Superior temporal gyrus (tissue), 1 donor: ENCODE measurements at regions not wholly inside any gene's neighbourhood (a gene's known extent, or its start where the extent isn't known, plus 50 kb on each side); places are given as distances from the start of the nearest gene placed in this dataset.

ENCODE experiments used
- DNase-seq: peaks from one replicate; pipeline ENCODE4 v3.0.0-alpha.2; 2016; ENCODE audit errors: extremely low spot score

DNA sequence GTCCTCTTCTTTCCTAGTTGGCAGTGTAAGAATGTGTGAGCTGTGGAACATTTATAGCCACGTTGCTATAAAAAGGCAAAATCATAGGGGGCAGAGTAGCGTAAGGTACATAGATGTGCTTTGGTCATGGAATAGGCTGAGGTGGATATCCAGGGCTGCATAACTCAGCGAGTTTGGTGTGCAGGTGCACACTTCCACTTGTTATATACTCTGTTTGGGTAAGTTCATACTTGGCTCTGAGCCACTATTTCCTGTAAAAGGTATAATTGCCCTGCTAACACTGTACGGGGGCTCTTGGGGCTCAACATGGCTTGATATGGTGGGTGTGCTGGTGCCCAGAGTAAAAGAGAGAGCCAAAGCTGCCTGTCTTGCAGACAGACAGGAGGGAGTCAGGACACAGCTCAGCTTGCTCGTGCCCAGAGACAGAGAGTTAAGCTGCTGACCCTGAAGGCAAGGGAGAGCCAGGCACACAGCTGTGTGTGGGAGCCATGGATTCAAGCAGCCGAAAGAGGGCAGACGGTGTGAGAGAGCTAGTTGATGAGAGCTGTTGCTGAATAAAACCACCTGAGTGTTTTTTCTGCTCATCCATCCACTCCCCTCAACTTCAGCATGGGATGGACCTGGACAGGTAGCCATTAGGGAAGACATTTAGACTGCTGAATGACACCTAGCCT, 126.7 kb downstream of the DKK1 start:
- DNase-seq = no peak

DNA sequence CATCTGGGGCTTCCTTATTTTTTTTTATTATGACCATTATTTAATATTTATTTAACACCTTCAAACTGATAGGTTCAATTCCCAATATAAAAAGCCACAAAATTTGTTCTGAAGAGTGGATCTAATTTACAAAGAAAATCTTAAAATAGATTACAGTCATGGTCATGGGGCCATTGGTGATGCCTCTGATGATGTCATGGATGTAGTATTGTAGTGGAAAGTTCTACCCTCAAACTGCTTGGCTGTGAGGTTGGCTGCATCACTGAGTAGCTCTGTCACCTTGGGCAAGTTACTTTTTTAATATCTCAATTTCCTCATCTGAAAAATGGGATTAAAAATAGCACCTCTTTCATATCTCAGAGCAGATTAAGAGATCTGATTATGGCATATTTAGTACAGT, 128.5 kb downstream of the DKK1 start:
- no peak for DNase-seq

DNA sequence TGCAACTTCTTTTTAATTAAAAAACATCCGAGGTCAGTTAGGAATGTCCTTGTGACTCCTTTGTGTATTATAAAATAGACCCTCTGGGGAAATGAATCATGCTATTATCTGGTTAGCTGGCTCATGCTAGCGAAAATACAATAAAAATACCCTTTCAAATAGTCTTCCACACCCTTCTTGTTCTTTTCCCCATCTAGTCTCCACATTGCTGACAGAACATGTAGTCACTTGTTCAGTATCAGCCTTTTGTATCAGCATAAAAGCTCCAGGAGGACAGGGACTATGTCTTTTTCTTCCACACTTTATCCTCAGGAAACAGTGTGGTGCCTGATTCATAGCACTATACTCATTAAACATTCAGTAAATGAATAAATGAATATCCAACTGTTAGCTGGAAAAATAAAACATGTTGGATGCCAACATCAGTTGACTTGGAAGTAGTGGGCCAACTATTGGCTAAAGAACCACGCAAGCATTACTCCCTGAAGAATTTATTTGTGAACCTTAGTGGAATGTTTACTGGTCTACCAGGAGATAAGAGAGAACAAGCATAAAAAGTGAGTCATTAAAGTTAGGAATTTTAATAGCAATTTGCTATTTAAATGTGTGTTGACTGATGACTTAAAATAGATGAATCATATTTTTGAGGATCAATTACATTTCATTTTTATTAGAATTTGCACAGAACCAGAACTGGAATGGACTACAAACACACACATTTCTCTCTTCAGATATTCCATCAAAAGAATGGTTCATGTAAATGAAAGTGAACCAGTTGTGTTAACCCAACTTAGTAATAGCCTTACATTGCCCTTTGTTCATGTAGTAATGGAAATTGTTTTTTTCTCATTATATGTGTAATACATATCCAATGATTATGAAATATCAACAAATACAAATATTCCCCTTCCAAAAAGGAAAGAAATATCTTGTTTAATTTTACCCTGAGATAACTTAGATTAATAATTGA, 129.6 kb downstream of the DKK1 start:
- DNase-seq = no peak

DNA sequence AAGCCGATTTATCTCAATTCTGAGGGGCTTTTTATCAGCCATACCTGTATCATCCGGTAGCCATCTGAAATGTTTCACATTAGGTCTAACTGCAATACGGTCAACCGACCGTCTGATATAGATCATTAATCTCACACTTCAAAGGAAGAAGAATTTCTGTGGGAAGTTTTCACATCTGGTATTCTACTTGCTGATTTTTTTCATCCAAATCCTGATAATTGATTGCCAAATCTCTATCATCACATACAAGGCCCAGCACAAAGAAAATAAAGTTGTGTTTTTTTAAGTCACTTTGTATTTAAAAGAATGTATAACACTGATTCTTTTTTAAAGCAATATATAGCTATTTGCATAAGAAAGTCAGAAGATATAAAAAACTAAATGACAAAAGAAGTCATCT, 132.3 kb downstream of the DKK1 start:
- no peak for DNase-seq

DNA sequence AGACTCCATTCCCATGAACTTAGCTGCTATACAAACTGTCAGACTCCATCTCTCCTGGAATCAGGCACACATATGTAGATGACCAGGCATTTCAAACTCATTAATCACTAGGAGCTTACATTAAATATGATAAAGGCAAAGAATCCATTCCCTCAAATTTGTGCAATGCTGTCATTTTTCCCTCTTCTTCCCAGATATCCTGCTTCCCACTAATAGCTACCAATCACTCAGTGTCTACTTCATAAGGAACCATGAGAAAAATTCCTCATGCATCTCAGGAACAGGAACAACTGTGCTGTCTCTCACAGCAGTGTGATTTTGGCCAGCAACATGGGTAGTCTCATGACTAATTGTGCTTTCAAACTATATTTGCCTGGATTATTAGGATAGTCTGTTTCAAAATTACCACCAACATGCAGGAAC, 133.9 kb downstream of the DKK1 start:
- no peak for DNase-seq

DNA sequence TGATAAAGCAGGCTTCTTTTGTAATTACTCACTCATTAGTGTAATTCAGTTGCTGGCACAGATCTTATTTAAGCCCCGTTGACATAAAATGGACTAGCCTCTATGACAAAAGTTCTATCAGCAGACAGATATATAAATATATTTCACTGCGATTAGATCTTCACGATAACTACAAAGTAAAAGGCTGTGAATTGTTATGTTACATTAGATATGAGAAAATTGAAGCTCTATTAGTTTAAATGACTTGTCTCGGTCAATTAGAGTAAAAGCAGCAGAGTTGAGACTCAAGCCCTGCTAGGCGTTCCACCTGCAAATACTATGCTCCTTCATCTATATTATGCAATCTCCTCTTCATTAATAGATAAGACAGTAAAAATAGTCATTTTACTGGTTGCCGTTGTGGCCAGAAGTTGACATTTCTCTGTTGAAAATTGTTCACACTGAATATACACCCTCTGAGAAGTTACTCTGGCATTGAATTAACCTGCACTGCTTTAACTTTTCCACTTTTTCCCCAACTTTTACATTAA, 136.7 kb downstream of the DKK1 start:
- DNase-seq = no peak

DNA sequence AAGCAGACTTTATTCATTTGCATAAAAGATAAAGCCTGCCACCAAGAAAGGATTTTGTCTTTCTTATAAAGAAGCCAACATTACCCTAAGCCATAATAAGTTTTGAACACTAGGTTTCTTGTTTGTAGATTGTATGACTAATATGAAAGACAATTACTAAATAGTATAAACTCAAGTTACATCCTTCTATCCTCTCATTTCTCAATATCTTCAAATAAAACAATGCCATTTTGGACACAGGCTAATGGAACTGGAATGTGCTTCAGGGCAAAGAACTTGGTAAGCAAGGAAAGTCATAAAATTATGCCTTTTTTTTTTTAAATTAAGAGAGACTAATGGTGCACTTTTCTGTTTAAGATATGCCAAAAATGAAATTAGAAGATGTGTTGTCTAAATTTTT, 137.7 kb downstream of the DKK1 start:
- no peak for DNase-seq

DNA sequence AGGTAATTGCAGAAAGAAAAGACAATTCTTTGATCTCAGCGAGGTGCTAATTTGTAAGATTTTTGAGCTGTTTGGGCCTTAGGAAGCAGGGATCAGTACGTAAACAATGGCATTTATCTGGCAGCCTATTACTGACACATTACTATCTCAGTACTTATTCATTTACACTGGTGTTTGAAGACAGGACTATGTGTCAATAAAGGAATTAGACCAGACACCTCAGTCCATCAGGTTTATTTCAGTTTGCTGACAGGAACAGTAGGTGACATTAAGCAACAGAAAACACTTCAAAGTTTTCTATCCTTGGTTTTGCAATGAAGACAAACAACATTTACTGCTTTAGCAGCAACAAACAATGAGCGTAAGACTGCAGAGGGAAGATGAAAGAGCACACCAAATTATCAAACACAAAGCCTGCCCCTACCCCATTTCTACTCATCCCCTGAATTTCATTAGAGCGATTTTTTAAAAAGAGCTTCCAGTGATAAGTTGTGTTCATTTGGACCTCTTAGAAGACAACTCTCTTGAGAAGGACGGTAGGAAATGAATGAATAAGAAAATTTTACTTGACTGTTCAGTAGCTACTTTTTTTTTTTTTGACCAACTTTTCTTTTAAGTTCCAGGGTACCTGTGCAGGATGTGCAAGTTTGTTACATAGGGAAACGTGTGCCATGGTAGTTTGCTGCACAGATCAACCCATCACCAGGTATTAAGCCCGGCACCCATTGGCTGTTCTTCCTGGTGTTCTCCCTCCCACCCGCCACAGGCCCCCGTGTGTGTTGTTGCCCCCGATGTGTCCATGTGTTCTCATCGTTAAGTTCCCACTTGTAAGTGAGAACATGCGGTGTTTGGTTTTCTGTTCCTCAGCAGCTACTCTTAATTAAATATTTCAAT, 138.8 kb downstream of the DKK1 start:
- no peak for DNase-seq

DNA sequence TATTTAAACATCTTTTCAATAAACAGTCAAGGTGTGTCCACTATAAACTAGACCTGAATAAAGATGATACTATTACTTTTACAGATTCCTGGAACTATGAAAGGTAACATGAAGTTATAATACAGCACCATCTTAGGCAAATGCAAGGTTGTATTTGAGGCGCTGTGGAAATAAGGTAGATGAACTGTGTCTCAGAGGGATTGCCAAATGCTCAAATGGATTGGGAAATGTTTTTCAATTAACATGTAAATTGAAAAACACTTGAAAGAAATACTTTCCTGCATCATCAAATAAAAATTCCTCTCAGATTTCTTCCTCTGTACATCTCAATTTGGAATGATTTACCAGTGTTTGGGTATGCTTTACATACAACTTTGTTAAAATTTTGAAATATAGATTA, 139.4 kb downstream of the DKK1 start:
- DNase-seq = no peak

DNA sequence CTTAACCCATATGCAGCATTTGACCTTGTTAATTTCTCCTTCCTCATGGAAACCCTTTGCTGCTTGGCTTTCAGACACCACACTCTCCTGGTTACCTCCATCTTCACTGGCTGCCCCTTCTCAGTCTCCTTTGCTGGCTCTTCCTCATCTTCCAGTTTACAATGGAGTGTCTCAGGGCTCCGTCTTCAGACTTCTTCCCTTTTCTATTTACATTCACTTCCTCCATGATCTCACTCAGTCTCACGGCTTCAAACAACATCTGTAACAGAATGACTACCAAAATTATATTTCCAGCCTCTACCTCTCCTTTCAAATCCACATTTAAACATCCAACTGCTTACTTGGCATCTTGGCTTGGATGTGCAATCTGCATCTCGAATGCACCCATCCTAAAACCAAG, 140.4 kb downstream of the DKK1 start:
- DNase-seq = peak; percentile 14

DNA sequence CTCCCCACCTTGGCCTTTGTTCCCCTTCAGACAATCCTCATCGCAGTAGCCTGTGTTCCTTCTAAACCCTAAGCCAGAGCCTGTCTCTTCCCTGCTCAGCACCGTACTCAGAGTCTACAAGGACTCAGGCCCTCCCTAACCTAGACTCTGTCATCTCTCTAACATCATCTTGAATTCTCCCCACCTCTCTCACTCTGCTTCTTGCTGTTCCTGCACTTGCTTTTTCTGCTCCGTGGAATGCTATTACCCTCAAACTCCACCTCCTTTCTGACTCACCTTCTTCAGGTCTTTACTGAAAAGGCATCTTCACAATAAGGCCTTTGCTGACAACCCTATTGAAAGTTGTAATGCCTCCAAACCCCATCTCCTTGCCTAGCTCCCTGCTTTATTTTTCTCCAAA, 141.0 kb downstream of the DKK1 start:
- DNase-seq = no peak

DNA sequence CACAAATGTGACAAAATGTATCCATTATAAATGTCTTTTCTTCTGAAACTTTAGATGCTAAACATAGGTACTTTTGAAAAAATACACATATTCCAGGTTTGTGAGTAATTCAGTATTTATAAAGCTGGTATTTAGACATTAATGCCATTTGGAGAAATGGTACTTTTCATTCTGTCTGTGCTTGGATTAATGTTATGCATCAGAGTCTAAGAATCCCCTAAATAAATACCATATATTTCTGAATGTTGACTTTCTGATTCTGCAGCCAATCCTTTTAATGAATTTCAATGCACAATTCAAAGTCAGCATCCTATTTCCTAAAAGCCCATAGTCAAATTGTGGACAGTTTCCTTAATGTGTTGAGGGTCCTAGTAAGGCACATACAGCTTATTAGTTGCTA, 145.0 kb downstream of the DKK1 start:
- no peak for DNase-seq

DNA sequence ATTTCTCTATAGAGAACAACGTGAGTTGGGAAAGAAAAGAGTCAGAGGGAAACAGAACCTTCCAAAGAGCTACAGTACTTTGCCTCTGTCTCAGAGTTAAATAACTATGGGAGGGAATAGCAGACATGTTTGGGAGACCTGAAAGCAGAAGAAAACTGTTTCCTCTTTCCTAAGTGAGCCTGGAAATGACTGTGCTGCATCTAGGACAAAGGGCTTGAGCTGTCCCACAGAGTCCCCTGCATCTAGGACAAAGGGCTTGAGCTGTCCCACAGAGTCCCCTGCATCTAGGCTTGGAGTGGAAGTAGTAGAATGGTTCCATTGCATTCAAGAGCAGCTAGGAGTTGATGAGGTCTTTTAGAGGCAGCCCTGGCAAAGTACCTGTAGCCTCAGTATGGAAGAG, 149.7 kb downstream of the DKK1 start:
- no peak for DNase-seq

DNA sequence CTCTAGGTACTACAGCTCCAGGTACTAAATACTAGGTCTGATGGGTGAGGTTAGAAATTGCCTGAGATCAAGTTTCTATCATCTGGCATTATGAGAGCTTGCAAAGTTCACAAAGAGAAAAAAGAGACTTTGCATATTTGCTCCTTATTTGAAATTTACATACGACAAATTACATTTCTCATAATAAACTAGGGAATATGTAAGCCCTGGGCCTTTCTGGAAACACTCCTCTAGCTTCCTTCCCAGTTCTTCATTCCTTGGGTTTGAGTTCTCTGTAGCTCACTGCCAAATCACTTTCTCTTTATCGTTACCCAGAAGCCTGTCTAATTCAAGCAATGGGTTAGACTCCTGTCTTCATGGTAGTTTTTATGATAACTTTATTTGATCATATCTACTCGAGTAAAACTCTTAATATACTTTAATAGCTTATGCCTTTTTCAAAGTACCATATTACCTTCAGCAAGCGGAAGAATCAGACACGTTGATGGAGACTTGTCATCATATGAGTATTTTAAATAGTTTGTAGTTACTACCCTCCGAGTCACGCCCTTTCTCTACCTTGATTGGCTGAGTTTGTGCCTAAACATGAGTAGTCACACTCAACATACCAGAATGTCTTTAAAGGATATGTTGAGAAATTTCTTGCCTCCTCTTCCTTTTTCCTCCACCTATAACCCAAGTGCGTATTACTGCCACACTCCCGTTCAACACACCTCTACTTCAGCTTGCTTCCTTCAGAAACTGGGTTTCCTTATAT, 150.5 kb downstream of the DKK1 start:
- no peak for DNase-seq

DNA sequence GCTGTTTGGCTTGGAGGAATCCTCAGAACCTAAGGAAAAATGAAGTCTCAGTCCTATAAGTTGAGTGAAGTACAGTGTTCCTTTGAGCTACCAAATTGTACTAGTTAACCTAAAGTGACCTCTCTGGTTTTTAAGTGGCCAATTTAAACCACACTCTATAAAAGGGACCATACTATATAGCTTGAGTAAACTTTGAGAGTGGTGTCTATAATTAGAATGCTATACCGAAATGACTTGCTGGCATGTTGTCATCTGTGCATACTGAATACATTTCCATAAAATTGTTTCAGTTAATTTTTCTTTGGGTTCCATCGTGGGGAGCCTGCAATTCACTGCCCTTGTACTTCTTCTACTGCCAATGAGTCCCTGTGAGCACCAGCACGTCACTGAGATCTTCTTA, 151.1 kb downstream of the DKK1 start:
- DNase-seq = no peak

DNA sequence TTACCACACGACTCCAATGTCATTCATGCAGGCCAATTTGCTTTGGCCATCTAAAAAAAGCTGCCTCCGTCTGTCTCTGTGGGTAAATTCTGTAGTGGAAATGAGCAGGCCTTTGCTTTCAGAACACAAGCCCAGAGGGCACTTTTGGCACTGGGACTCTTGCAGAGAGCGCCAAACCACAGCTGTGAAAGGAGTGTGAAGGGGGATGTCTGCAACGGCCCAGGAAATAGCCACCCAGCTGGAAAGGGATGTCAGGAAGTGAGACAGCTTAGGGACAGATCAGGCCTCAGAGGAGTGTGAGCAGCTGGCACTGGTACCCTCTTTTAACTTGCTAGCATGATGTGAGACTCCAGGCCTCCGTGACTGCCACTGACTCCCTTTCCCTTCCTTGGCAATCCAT, 152.4 kb downstream of the DKK1 start:
- DNase-seq = no peak

DNA sequence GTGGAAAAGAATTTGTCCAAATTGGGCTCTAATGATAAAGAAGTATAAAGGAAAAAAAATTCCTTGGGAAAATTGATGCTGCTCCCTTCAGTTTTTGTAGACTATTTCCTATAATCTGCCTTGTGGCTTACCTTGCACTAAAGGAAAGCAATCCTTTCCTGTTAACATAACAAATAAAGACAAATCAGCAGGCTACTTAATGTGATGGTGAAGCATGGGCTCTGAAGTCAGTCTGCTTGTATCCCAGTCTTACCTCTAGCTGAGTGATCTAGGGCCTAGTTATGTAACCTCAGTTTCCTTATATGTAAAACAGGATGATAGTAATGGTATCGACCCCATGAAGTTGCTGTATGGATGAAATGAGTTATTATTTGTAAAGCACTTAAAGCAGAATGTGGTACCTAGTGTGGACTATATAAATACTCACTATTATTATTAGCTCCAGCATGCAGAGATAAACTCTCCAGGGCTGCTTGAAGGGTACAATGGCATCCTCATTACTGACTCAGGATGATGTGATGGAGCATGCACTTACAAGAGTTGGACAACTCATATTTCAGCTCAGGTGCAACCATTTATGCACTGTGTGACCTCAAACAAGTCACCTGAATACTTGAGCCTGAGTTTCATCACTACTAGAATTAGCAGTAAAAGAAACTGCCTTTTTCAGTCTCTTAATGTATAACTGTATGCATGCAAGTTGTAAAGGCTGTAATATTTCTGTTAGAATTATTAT, 156.1 kb downstream of the DKK1 start:
- DNase-seq = no peak

DNA sequence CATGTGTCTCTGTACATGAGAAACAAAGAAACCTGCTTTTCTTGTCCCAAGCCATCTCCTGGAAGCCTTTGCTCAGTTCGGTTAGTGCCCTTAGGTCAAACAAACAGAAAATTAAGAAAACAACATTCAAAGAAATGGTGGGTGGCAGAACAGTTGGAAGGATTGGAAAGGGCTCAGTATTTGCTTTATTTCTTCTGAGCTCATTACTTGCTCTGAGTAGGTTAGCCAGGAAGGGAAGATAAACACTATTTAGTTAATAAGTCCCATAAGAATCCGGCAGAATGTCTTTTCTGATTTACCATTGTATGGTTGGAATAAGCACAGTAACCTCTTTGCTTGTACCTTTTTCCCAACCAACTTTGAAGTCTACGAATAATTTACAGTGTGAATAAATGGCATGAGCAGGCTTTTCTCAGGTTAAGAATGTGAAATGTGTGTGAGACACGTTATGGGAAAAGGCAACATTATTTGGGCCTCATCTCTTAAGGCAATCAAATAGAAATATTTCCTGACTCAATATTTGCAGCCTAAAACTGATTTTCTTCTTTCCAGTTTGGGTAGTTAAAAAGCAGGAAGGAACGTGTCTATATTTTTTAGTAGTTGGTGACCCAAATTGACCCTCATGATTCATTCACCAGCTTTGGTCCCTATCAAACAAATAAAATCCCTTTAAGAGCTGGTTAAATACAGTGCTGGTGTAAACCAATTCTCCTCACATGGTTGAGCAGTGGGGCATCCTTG, 158.5 kb downstream of the DKK1 start:
- DNase-seq = no peak

DNA sequence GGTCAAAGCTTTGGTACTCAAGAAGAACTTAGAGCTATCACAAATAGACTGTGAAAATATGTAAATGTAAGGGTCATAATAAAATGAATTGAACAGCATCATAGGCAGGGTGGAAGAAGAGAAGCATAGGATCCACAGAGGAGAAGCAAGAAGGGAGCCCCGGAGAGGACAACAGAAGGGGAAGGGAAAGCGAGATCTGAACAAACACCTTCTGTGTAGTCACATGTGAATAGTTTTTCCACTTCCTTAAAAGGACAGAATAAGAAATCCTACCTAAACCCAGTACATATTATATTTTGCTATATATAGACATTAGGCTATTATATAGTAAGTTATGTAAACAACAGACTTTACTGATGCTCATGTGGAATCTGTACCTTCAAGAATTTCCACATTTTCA, 160.2 kb downstream of the DKK1 start:
- DNase-seq = no peak

DNA sequence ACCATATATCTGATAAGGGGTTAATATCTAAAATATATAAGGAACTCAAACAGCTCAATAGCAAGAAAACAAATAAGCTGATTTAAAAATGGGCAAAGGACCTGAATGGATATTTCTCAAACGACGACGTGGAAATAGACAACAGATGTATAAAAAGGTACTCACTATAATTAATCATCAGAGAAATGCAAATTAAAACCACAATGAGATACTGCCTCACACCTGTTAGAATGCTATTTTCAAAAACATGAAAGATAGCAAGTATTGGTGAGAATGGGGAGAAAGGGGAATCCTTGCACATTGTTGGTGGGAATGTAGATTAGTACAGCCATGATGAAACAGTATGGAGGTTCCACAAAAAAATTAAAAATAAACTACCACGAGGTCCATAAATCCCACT, 163.2 kb downstream of the DKK1 start:
- DNase-seq = no peak
